HFFc6 (cell line): ENCODE measurements at regions not wholly inside any gene's neighbourhood (a gene's known extent, or its start where the extent isn't known, plus 50 kb on each side); places are given as distances from the start of the nearest gene placed in this dataset.

Source experiments
- DNase-seq: peaks from one replicate; pipeline ENCODE4 v3.0.0-alpha.2; 2018
- H3K27ac Mint-ChIP-seq: 2 replicates; pipeline ENCODE4 v1.8.0; 2020; ENCODE audit warnings: mild to moderate bottlenecking, mixed read lengths
- H3K27me3 Mint-ChIP-seq: 2 replicates; pipeline ENCODE4 v1.8.0; 2021; ENCODE audit warnings: mild to moderate bottlenecking, moderate library complexity, mixed read lengths; ENCODE audit not compliant: insufficient read depth
- H3K36me3 Mint-ChIP-seq: 2 replicates; pipeline ENCODE4 v1.8.0; 2021; ENCODE audit warnings: low read depth, mixed read lengths
- H3K4me1 Mint-ChIP-seq: 2 replicates; pipeline ENCODE4 v1.8.0; 2020; ENCODE audit warnings: low read depth, mixed read lengths
- H3K4me3 Mint-ChIP-seq: 2 replicates; pipeline ENCODE4 v1.8.0; 2020; ENCODE audit warnings: mild to moderate bottlenecking, moderate library complexity, mixed read lengths
- H3K9me3 Mint-ChIP-seq: 2 replicates; pipeline ENCODE4 v1.8.0; 2020; ENCODE audit warnings: mild to moderate bottlenecking, mixed read lengths
- CTCF ChIP-seq: fragments of 200-600 bp; sonication (generic); IDR thresholded peaks from 2 replicates; pipeline ENCODE4 v1.5.0; 2021; ENCODE audit warnings: antibody characterized with exemption, mild to moderate bottlenecking

- DNase-seq = no peak
- Mint-ChIP-seq H3K4me1 (peaks cover 41% of the 10 kb centered on the region), H3K27me3 (peaks cover 6% of the 10 kb centered on the region), H3K36me3 (peaks cover 5% of the 10 kb centered on the region), H3K9me3 (no peaks in the 10 kb centered on the region), H3K4me3 (no peak overlapping the region), H3K27ac (no peak overlapping the region; the same call in 1 of the 2 replicates)
- no peak for TF ChIP-seq CTCF
Measured at GRCh38 chr17:77461277-77462057, 320.7 kb downstream of the SEC14L1 start.

- peaks cover 5% of the 10 kb centered on the region for H3K36me3 Mint-ChIP-seq
- H3K4me3 Mint-ChIP-seq = no peak overlapping the region
- peaks cover 8% of the 10 kb centered on the region for H3K27me3 Mint-ChIP-seq
- peaks cover 44% of the 10 kb centered on the region for H3K4me1 Mint-ChIP-seq
- no peak for DNase-seq
- H3K27ac Mint-ChIP-seq = no peak overlapping the region
- no peaks in the 10 kb centered on the region for H3K9me3 Mint-ChIP-seq
- no peak for TF ChIP-seq CTCF
Measured at GRCh38 chr17:77462090-77462489, 321.3 kb downstream of the SEC14L1 start.

- no peak for DNase-seq
- Mint-ChIP-seq H3K4me3 (no peak overlapping the region), H3K9me3 (no peaks in the 10 kb centered on the region), H3K4me1 (peaks cover 44% of the 10 kb centered on the region), H3K36me3 (peaks cover 5% of the 10 kb centered on the region), H3K27me3 (peaks cover 10% of the 10 kb centered on the region), H3K27ac (no peak overlapping the region)
- TF ChIP-seq CTCF = no peak
Measured at GRCh38 chr17:77462553-77463497, 322.1 kb downstream of the SEC14L1 start.

- Mint-ChIP-seq H3K27me3 (peaks cover 6% of the 10 kb centered on the region), H3K27ac (peak overlapping the region; percentile 82)
- DNase-seq = no peak
Measured at GRCh38 chr17:77464988-77465357, 324.2 kb downstream of the SEC14L1 start.

More at GRCh38 chr17:77464988-77465357, 324.2 kb downstream of the SEC14L1 start:
- H3K36me3 Mint-ChIP-seq = peaks cover 18% of the 10 kb centered on the region
- no peak for TF ChIP-seq CTCF
- no peaks in the 10 kb centered on the region for H3K9me3 Mint-ChIP-seq
- 0 out of 2 replicates have a peak overlapping the region, but pooled peaks have one; percentile 53 for H3K4me3 Mint-ChIP-seq
- peaks cover 42% of the 10 kb centered on the region for H3K4me1 Mint-ChIP-seq
